Right lobe of liver (tissue), 6 donors: ENCODE measurements at regions not wholly inside any gene's neighbourhood (a gene's known extent, or its start where the extent isn't known, plus 50 kb on each side); places are given as distances from the start of the nearest gene placed in this dataset.
A peak's percentile ranks its signal among the peaks of the same experiment; 100 is the strongest.

ENCODE experiments used
- ATAC-seq, 4 donors: fragments of 200-7000 bp; cut with Tn5 transposase; one replicate each; pipeline ENCODE4 v1.9.1; 2020; ENCODE audit warnings: mild to moderate bottlenecking in 4 of 4, moderate library complexity in 4 of 4
- DNase-seq, 3 donors: peaks; one replicate each; pipeline ENCODE4 v3.0.0-alpha.2; 2020
- H3K27ac ChIP-seq, 3 donors: fragments of 200-600 bp; one replicate each; pipeline ENCODE4 v1.8.0; 2022
- H3K27me3 ChIP-seq, 2 donors: fragments of 200-600 bp; one replicate each; pipeline ENCODE4 v1.8.0; 2022
- H3K36me3 ChIP-seq, 4 donors: fragments of 200-600 bp; sonication (generic) in 1 of 4; one replicate each; pipeline versions ENCODE4 v1.5.1 to v1.8.0; 2017 to 2022; ENCODE audit warnings: control low read depth in 1 of 4
- H3K4me1 ChIP-seq, 4 donors: fragments of 200-600 bp; sonication (generic) in 1 of 4; one replicate each; pipeline versions ENCODE4 v1.5.1 to v1.8.0; 2017 to 2022; ENCODE audit warnings: control low read depth in 1 of 4
- H3K4me3 ChIP-seq, 3 donors: fragments of 200-600 bp; one replicate each; pipeline ENCODE4 v1.8.0; 2022
- H3K9me3 ChIP-seq, 4 donors: fragments of 200-600 bp; sonication (generic) in 1 of 4; one replicate each; pipeline versions ENCODE4 v1.5.1 to v1.8.0; 2017 to 2022; ENCODE audit warnings: control low read depth in 1 of 4
- CTCF ChIP-seq, 4 donors: fragments of 200-600 bp in 3 of 4; fragments of 450-650 bp in 1 of 4; IDR thresholded peaks; one replicate each; pipeline versions ENCODE4 v1.5.1 to v1.8.0; 2016 to 2022; ENCODE audit warnings: antibody characterized with exemption in 4 of 4, mild to moderate bottlenecking in 2 of 4
- POLR2A ChIP-seq: fragments of 450-650 bp; IDR thresholded peaks from one replicate; pipeline ENCODE4 v1.6.1; 2017; ENCODE audit warnings: antibody characterized with exemption, mild to moderate bottlenecking
- WGBS: methylation state at CpG from one replicate; pipeline ENCODE4 v1.1.6; 2018; ENCODE audit warnings: low coverage, low lambda C conversion rate; ENCODE audit not compliant: insufficient coverage; ENCODE audit errors: missing lambda C conversion rate; 5-methylcytosine and 5-hydroxymethylcytosine counted together
- intact Hi-C, 2 donors: fragments of 100-400 bp; cut with DNase I; formaldehyde crosslinking; loops; one replicate each; pipeline versions ENCODE4 v1.11.2 to v1.14.1; 2022
- donor health status: DM: no; HTN: yes; CAD: no.
- donor health status: DM: no; HTN: no; CAD: no.
- donor health status: DM: no; HTN: no; CAD: no.
- donor health status: DM: no; HTN: yes; CAD: no.
- donor health status: DM: no; HTN: yes; CAD: no.

GRCh38 chr3:67947808-67948508 is 293.5 kb upstream of the SUCLG2 start:
- no peaks in the 10 kb centered on the region for H3K36me3 ChIP-seq
- H3K27ac ChIP-seq: no peak overlapping the region
- 56% methylated on average over 7 of the region's 13 CpGs for WGBS
- H3K4me3 ChIP-seq: no peak overlapping the region
- no peaks in the 10 kb centered on the region for H3K4me1 ChIP-seq
- ATAC-seq (no peak), DNase-seq (peak in 1 of 3 donors; percentile 14)
- no peaks in the 10 kb centered on the region for H3K9me3 ChIP-seq
- H3K27me3 ChIP-seq: no peaks in the 10 kb centered on the region
- TF ChIP-seq CTCF (IDR thresholded peaks at IDR 0.05) (no peak), POLR2A (no peak)
- intact Hi-C loops: no loop called here

GRCh38 chr3:67946436-67946835 is 292.0 kb upstream of the SUCLG2 start:
- no peaks in the 10 kb centered on the region for H3K9me3 ChIP-seq
- no peak overlapping the region for H3K27ac ChIP-seq
- intact Hi-C loops: no loop called here
- DNase-seq (no peak), ATAC-seq (no peak)
- H3K27me3 ChIP-seq: no peaks in the 10 kb centered on the region
- H3K36me3 ChIP-seq: no peaks in the 10 kb centered on the region
- TF ChIP-seq POLR2A: no peak
- no peak for TF ChIP-seq CTCF (IDR thresholded peaks at IDR 0.05)
- no peaks in the 10 kb centered on the region for H3K4me1 ChIP-seq
- no peak overlapping the region for H3K4me3 ChIP-seq

GRCh38 chr3:67943546-67943945 is 289.1 kb upstream of the SUCLG2 start:
- TF ChIP-seq POLR2A: no peak
- TF ChIP-seq CTCF (IDR thresholded peaks at IDR 0.05): no peak
- no peak overlapping the region for H3K27ac ChIP-seq
- H3K36me3 ChIP-seq: no peaks in the 10 kb centered on the region
- no peaks in the 10 kb centered on the region for H3K27me3 ChIP-seq
- DNase-seq: no peak
- no peak overlapping the region for H3K4me3 ChIP-seq
- no peak for ATAC-seq
- no peaks in the 10 kb centered on the region for H3K9me3 ChIP-seq
- H3K4me1 ChIP-seq: peaks cover 0 to 9% (median 0%) of the 10 kb centered on the region in 4 donors
- intact Hi-C loops: no loop called here
- WGBS: no CpG with 5 or more reads among the region's 1 CpG

GRCh38 chr3:67941433-67942030 is 287.1 kb upstream of the SUCLG2 start:
- Histone ChIP-seq H3K36me3 (no peaks in the 10 kb centered on the region), H3K27ac (peak overlapping the region in 1 of 3 donors; percentile 65), H3K27me3 (no peaks in the 10 kb centered on the region), H3K9me3 (no peaks in the 10 kb centered on the region), H3K4me3 (no peak overlapping the region), H3K4me1 (peaks cover 0 to 21% (median 2%) of the 10 kb centered on the region in 4 donors)
- TF ChIP-seq CTCF (IDR thresholded peaks at IDR 0.05) (no peak), POLR2A (no peak)
- intact Hi-C loops: no loop called here
- ATAC-seq (no peak), DNase-seq (no peak)
- 83% methylated on average over 3 of the region's 3 CpGs for WGBS
